B cell (primary cell): ENCODE measurements at regions not wholly inside any gene's neighbourhood (a gene's known extent, or its start where the extent isn't known, plus 50 kb on each side); places are given as distances from the start of the nearest gene placed in this dataset.

Experiments
- ATAC-seq: fragments of 200-7000 bp; cut with Tn5 transposase; one replicate; pipeline ENCODE4 v1.10.0; 2021; ENCODE audit warnings: low read depth, mild to moderate bottlenecking, moderate number of reproducible peaks, moderate library complexity
- CTCF ChIA-PET: fragments of 350-600 bp; sonication (Branson Sonifier 250); formaldehyde crosslinking; loops from one replicate; lab custom pipeline; 2021; ENCODE audit warnings: antibody characterized with exemption, inconsistent platforms; lab: Charles Lee
- POLR2A ChIA-PET: fragments of 350-600 bp; sonication (Branson Sonifier 250); formaldehyde crosslinking; loops from one replicate; lab custom pipeline; 2021; ENCODE audit warnings: antibody characterized with exemption; lab: Charles Lee
- DNase-seq: peaks from one replicate; pipeline ENCODE4 v3.0.0; 2013
- H2AFZ ChIP-seq: 2 replicates; pipeline ENCODE4 v1.6.1; 2012; ENCODE audit warnings: mild to moderate bottlenecking, low read depth, low read length; ENCODE audit not compliant: insufficient read depth, poor library complexity, severe bottlenecking
- H3K27ac ChIP-seq, 2 donors: 1 replicate in 1 of 2; 2 replicates in 1 of 2; pipeline ENCODE4 v1.5.1; 2012 to 2013; ENCODE audit warnings: low read length in 2 of 2, mild to moderate bottlenecking in 2 of 2, moderate library complexity in 1 of 2
- H3K27me3 ChIP-seq, 4 experiments: fragments of 200-600 bp in 1 of 4; sonication (generic) in 1 of 4; replicated peaks in 1 of 4; 1 replicate in 2 of 4; 2 replicates in 2 of 4; pipeline versions ENCODE4 v1.6.1 to v1.7.0; 2013 to 2016; ENCODE audit warnings: low read length in 3 of 4, mild to moderate bottlenecking in 2 of 4, mixed read lengths in 1 of 4, moderate library complexity in 1 of 4; ENCODE audit not compliant: insufficient read depth in 4 of 4, control insufficient read depth in 3 of 4; ENCODE audit errors: control extremely low read depth in 1 of 4
- H3K36me3 ChIP-seq, 2 experiments: replicated peaks in 1 of 2; 1 replicate in 1 of 2; 2 replicates in 1 of 2; pipeline versions ENCODE4 v1.6.1 to v1.7.1; 2013; ENCODE audit warnings: low read length in 1 of 2; ENCODE audit not compliant: insufficient read depth in 2 of 2, control insufficient read depth in 1 of 2; ENCODE audit errors: control extremely low read depth in 1 of 2, extremely low read depth in 1 of 2
- H3K4me1 ChIP-seq, 2 donors: fragments of 200-600 bp in 1 of 2; sonication (generic) in 1 of 2; 1 replicate in 1 of 2; 2 replicates in 1 of 2; pipeline versions ENCODE4 v1.5.1 to v1.6.1; 2013 to 2017; ENCODE audit warnings: low read length in 2 of 2; ENCODE audit not compliant: control insufficient read depth in 2 of 2, insufficient read depth in 2 of 2
- H3K4me2 ChIP-seq: replicated peaks from 2 replicates; pipeline ENCODE3; 2012; ENCODE audit warnings: mild to moderate bottlenecking, low read depth, low read length; ENCODE audit not compliant: poor library complexity, severe bottlenecking
- H3K4me3 ChIP-seq, 5 experiments: fragments of 200-600 bp in 1 of 5; sonication (generic) in 1 of 5; 1 replicate in 3 of 5; 2 replicates in 2 of 5; pipeline versions ENCODE4 v1.5.1 to v1.7.0; 2011 to 2016; ENCODE audit warnings: low read length in 4 of 5, mild to moderate bottlenecking in 4 of 5, low read depth in 2 of 5, control low read depth in 1 of 5, moderate library complexity in 1 of 5; ENCODE audit not compliant: insufficient read depth in 1 of 5; ENCODE audit errors: control extremely low read depth in 1 of 5, extremely low read depth in 1 of 5
- H3K79me2 ChIP-seq: fragments of 200-600 bp; sonication (generic); one replicate; pipeline ENCODE4 v1.6.0; 2016; ENCODE audit warnings: low read length; ENCODE audit not compliant: control insufficient read depth, insufficient read depth
- H3K9ac ChIP-seq: fragments of 200-600 bp; sonication (generic); 2 replicates; pipeline ENCODE4 v1.6.1; 2017; ENCODE audit warnings: mild to moderate bottlenecking, low read length, moderate library complexity
- H3K9me3 ChIP-seq, 3 donors: one replicate each; pipeline versions ENCODE4 v1.6.1 to v1.7.1; 2013; ENCODE audit warnings: low read length in 2 of 3; ENCODE audit not compliant: control insufficient read depth in 2 of 3, insufficient read depth in 1 of 3; ENCODE audit errors: control extremely low read depth in 1 of 3
- H4K20me1 ChIP-seq: 2 replicates; pipeline ENCODE4 v1.6.0; 2012; ENCODE audit warnings: mild to moderate bottlenecking, low read length; ENCODE audit not compliant: insufficient read depth, control insufficient read depth, poor library complexity, severe bottlenecking
- H3K27ac Mint-ChIP-seq: one replicate; pipeline ENCODE4 v1.8.0; 2021; ENCODE audit warnings: mixed read lengths
- H3K27me3 Mint-ChIP-seq: one replicate; pipeline ENCODE4 v1.8.0; 2021; ENCODE audit warnings: mixed read lengths
- H3K4me1 Mint-ChIP-seq: one replicate; pipeline ENCODE4 v1.8.0; 2021; ENCODE audit warnings: mixed read lengths
- H3K4me3 Mint-ChIP-seq: one replicate; pipeline ENCODE4 v1.8.0; 2021; ENCODE audit warnings: mixed read lengths
- H3K9me3 Mint-ChIP-seq: one replicate; pipeline ENCODE4 v1.8.0; 2022; ENCODE audit warnings: mixed read lengths; ENCODE audit not compliant: insufficient read depth
- EZH2 ChIP-seq: IDR thresholded peaks from 2 replicates; pipeline ENCODE4 v1.6.1; 2012; ENCODE audit warnings: borderline replicate concordance, low read depth, mild to moderate bottlenecking, moderate library complexity, low read length; ENCODE audit not compliant: insufficient read depth, poor library complexity, severe bottlenecking
- WGBS: methylation state at CpG from one replicate; pipeline ENCODE4 v1.1.5; 2013; ENCODE audit warnings: missing lambda C conversion rate; ENCODE audit not compliant: insufficient coverage; 5-methylcytosine and 5-hydroxymethylcytosine counted together
- intact Hi-C: fragments of 100-400 bp; cut with micrococcal nuclease; formaldehyde crosslinking; loops from one replicate; pipeline ENCODE4 v1.10.0; 2022
- TF ChIP-seq, protein P1 (sequence below): fragments of 200-600 bp; IDR thresholded peaks from one replicate; pipeline ENCODE4 v1.8.0; 2022; ENCODE audit warnings: antibody characterized with exemption, mild to moderate bottlenecking

DNA sequence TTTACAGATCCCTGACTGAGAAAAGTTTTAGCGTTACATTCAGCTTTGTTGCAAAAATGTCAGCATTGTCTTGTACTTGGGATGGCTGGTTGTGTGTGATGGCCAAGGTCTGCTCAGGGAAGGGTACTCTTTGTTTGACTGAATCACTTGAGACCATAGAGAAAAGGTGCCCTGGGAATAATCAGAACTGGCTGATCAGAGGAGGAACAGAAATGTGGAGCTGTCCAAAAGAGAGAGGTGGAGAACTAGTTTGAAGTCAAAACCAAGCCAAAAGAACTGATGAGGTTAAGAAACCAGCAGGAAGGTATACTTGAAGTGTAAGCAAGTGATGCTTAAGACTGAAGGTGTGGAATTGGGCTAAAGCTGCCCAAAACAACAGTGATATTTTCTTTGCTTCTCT, 107.6 kb upstream of the LYPLAL1 start:
- ChIA-PET CTCF (interaction anchor here (1.2 to 1.8 kb wide), 5 partner anchors 15 to 766 kb away, joined by 3 to 8 read pairs (median 4); partner anchors contain the start of gene LYPLAL1), POLR2A (no interaction called here)
- WGBS = 100% methylated on average over 1 of the region's 1 CpG

DNA sequence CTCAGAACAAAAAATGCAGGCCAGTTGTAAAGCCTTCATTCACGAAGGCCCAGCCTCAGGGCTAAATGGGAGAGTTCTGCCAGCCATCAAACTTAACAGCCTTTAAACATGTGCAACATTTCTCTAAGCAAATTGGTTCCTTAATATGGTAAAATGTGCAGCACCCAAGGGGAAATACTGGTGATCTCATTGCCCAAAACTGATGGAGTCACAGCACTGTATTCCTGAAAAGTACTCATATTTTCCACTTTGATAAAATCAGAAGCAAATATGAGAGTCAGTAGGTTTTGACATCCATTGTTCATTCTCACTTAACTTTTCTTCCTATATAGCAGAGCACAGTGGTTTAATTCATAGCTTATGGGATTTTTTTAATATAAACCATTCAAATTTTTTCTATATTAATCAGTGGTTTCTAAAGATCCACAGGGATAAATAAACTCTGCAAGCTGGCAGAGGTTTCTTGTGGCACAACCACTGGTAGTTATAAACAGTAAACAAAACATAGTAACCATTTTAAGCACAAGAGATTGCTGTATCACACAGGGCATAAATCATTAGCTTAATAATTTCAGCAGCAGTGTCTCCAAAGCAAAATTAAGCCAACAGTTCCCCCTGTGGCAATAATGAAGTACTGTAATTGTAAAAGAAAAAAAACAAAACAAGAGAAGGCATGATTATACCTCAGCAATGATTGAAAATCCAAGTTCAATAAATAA, 106.9 kb upstream of the LYPLAL1 start:
- Histone ChIP-seq H3K36me3 (no peaks in the 10 kb centered on the region), H3K27me3 (no peaks in the 10 kb centered on the region), H3K4me2 (no peak overlapping the region), H2AFZ (peak overlapping the region; percentile 7), H3K9me3 (peaks cover 0 to 3% (median 0%) of the 10 kb centered on the region in 3 donors), H3K4me1 (no peaks in the 10 kb centered on the region), H4K20me1 (no peaks in the 10 kb centered on the region), H3K9ac (no peak overlapping the region), H3K4me3 (no peak overlapping the region), H3K27ac (no peak overlapping the region), H3K79me2 (no peaks in the 10 kb centered on the region)
- peaks cover 9% of the 10 kb centered on the region for H3K4me1 Mint-ChIP-seq
- no peak for ATAC-seq
- WGBS = no CpG with 5 or more reads among the region's 1 CpG
- ChIA-PET POLR2A (no interaction called here), CTCF (interaction anchor here (0.8 to 1.8 kb wide), 11 partner anchors 12 to 767 kb away, joined by 3 to 8 read pairs (median 3); partner anchors contain the start of genes LYPLAL1 and TGFB2)
- no peak for DNase-seq
- H3K27me3 Mint-ChIP-seq = no peaks in the 10 kb centered on the region
- intact Hi-C loops = loop anchor here (10.0 kb wide), 2 partner anchors 318 to 722 kb away; partner anchors contain the start of gene TGFB2
- no peak overlapping the region for H3K27ac Mint-ChIP-seq
- H3K4me3 Mint-ChIP-seq = no peak overlapping the region
- peaks cover 3% of the 10 kb centered on the region for H3K9me3 Mint-ChIP-seq
- TF ChIP-seq EZH2 = no peak
- TF ChIP-seq, protein P1, sequence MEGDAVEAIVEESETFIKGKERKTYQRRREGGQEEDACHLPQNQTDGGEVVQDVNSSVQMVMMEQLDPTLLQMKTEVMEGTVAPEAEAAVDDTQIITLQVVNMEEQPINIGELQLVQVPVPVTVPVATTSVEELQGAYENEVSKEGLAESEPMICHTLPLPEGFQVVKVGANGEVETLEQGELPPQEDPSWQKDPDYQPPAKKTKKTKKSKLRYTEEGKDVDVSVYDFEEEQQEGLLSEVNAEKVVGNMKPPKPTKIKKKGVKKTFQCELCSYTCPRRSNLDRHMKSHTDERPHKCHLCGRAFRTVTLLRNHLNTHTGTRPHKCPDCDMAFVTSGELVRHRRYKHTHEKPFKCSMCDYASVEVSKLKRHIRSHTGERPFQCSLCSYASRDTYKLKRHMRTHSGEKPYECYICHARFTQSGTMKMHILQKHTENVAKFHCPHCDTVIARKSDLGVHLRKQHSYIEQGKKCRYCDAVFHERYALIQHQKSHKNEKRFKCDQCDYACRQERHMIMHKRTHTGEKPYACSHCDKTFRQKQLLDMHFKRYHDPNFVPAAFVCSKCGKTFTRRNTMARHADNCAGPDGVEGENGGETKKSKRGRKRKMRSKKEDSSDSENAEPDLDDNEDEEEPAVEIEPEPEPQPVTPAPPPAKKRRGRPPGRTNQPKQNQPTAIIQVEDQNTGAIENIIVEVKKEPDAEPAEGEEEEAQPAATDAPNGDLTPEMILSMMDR = peak; percentile 54

More for the DNA sequence above, 107.6 kb upstream of the LYPLAL1 start:
- Histone ChIP-seq H3K9me3 (no peaks in the 10 kb centered on the region), H3K4me3 (no peak overlapping the region), H3K36me3 (no peaks in the 10 kb centered on the region), H3K4me2 (no peak overlapping the region), H3K27ac (no peak overlapping the region), H3K4me1 (no peaks in the 10 kb centered on the region), H3K27me3 (no peaks in the 10 kb centered on the region), H4K20me1 (no peaks in the 10 kb centered on the region), H3K79me2 (no peaks in the 10 kb centered on the region), H3K9ac (no peak overlapping the region), H2AFZ (peak overlapping the region; percentile 7)
- Mint-ChIP-seq H3K4me1 (peaks cover 9% of the 10 kb centered on the region), H3K9me3 (peaks cover 3% of the 10 kb centered on the region), H3K27ac (no peak overlapping the region), H3K4me3 (no peak overlapping the region), H3K27me3 (no peaks in the 10 kb centered on the region)
- TF ChIP-seq, protein P1 = no peak
- no peak for TF ChIP-seq EZH2
- intact Hi-C loops = loop anchor here (10.0 kb wide), 2 partner anchors 319 to 721 kb away; partner anchors contain the start of gene TGFB2
- no peak for DNase-seq
- no peak for ATAC-seq
